ENCODE measurements at regions not wholly inside any gene's neighbourhood (a gene's known extent, or its start where the extent isn't known, plus 50 kb on each side); places are given as distances from the start of the nearest gene placed in this dataset.

DNA sequence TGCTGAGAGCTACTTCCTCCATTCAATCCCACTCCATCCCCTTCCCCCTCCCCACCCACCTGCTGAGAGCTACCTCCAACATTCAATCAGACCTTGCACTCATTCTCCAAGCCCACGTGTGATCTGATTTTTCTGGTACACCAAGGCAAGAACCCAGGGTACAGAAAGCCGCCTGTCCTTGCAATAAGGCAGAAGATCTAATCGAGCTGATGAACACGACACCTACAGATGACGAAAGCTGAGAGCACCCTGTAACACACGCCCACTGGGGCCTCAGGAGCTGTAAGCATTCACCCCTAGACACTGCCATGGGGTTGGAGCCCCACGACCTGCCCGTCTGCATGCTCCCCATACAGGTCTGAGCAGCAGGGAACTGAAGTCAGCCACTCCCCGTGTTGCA, 58.3 kb downstream of the TRIML1 start:
- DNase-seq: no peak

DNA sequence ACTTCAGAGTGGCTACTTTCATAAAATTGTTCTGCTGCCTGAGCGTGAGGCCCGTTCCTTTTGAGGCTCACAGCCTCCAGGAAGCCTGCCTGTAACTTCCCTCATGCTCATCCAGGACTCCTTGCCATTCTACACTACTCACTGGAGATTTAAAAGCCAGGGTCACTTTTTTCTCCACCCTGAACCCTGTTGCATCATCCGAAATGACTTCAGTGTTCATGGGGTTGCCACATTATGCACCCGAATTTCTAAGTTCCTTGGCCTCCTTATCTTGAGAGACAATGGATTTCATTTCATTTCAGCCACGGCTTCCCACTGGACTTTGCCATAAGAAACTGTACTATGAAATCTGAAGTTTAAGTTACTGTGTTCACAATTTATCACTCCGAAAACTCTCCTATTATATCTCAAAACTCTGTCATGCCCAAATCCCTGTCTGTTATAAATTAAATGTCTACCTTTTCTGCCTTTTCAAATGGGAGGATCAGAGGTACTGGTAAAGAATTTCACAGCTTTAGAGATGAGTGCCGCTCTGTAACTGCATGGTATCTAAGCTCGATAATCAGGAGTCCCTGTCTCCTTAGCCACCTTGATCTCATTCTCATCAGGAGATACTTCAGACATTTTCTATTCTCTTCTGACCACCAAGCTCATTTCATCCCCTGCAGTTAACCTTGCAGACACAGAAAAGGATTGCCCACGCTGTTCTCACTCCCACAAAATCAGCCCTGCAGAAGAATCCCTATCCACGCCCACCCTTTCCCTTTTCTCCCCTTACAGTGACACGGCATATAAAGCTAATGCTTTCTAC, 59.9 kb downstream of the TRIML1 start:
- DNase-seq: no peak

DNA sequence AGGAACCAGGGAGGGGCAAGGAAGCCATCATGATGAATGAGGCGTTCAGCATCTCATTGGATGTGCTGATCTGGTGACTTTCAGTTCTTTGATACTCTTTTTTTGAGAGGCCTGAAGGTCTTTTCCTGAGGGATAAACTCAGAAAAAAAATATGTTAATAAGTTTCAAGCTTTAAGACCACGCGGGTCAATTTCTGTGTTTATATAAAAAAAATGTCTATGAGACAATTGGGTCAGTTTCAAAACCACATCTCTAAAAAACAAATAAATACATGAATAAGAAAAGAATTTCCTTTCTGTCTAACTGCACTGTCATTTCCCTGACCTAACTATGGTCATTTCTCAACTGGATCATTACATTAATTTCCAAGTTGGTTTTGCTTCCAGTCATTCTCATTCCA, 62.6 kb downstream of the TRIML1 start:
- DNase-seq: no peak

DNA sequence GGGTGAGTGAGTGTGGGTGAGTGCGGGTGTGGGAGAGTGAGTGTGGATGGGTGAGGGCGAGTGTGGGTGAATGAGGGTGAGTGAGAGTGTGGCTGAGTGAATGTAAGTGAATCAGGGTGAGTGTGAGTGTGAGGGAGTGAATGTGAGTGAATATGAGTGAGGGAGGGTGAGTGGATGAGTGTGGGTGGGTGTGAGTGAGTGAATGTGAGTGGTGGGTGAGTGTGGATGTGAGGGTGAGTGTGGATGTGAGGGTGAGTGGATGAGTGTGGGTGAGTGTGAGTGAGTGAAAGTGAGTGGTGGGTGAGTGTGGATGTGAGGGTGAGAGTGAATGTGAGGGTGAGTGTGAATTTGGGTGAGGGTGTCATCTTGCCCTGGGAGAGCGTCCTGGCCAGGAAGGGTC, 67.5 kb downstream of the TRIML1 start:
- DNase-seq: no peak

DNA sequence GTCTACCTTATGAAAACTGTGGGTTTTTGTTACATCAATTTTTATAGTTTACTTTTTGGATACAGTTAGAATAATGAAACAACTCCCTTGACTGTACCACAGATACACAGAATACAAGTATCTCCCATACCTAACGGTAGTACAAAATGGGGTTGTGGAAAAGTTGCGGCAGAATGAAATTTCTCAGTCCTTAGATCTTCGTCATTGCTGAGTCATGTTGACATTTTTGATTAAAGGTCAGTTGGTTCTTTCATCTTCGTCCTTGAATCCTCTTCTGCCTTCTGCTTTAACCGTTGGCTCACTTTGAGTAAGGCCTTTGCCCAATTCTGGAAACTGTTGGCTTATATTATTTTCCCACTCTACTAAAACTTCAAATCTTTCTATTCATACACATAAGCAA, 75.6 kb downstream of the TRIML1 start:
- no peak for DNase-seq

DNA sequence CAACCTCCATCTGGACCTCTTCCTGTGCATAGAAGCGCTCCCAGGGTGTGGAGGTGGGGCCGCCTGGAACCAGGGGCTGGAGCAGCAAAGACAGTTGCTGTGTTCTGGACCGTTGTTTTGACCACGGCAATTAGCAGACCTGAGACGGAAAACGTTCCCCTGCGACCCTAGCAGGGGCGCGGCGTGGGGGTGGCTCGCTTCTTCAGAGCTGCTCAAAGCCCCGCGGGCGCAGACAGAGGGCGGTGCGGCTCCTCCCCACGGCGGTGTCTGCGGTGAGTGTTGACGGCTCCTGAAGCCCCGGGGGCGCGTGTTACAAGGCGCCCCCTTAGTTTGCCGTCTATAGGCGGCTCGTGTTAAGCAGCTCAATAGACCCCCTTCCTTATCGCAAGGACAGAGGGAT, 79.2 kb downstream of the TRIML1 start:
- DNase-seq: no peak

DNA sequence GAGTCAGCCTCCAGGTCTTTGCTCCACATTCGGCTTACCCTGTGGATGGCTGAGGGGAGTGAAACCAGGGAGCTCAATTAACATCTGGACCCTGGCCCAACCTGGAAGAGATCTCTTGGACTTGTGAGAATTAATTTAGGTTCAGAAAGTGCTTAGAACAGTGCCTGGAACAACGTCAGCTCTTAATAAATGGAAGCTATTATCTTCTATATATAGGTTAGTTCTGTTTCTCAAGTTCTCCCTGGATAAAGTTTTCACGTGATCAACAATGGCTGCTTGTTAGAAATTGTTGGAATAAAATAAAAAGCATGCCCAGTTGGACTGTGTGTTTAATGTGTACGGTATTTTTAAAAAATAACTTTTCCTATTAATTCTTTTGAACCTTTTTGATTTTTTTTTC, 80.8 kb downstream of the TRIML1 start:
- no peak for DNase-seq

DNA sequence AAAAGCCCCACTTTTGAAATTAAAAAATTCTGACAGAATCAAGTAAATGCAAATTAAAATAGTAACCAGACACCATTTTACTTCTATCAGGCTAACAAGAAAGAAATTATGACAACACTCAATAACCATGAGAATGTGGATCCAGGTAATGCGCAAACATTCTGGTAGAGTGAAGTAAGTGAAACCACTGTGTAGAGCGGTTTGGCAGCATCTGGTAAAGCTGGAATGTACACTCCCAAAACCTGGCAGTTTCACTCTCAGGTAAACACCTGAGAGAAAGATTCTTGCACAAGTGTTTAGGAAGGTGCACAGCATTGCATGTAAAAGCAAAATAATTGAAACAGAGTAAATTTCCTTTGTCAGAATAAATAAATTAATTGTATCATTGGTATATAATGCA, 81.8 kb downstream of the TRIML1 start:
- DNase-seq: no peak

DNA sequence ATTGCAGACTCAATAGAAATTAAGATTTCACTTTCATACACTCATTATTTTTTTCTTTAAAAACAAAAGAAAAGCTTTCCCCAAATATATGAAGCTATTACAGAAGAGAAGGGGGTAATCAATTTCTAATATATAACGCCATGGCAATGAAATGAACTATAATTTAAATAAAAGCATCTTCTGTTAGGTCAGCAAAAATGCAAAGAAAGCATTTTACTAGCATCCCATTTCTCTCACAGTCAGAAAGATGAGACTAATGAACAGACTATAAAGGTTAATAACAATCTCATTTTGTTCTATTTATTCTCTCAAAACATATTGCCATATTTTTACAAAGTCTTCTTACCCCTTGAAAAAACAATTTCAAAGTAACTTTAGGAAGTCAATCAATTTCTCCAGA, 89.0 kb downstream of the TRIML1 start:
- no peak for DNase-seq

DNA sequence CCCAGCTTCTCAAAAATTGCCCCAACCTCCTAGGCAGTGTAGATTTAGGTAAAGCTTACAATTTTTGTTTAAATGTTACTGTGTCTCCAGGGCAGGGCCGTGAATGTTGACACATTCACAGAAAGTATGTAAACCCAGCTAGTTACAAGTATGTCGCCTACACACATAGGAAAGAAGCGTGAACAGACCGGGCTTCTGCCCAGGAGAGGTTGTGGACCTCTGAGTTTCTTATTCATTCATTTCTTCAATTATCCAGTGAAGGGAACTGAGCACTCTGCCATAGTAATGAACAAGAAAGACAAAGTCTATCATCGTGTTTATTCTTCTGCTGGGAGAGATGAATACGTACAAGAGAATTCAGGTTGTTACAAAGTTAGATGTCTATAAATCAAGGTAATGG, 93.2 kb downstream of the TRIML1 start:
- DNase-seq: no peak

DNA sequence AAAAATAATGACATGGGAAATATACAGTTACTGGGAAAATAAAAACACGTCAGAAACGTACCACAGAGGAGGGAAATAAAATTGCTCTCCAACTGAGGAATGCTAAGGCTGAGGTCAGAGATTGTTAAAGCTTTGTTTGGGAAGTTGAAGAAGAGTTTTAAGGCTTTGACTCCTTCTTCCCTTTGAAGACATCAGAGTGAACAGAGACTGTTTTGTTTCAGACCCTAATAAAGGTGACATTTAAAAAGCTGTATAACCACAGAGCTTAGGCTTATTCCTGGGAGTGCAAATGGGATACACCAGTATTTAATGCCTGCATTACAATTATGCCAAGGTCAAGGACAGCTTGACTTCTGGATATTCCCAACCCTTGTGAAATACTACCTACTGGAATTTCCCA, 102.8 kb downstream of the TRIML1 start:
- DNase-seq: no peak

DNA sequence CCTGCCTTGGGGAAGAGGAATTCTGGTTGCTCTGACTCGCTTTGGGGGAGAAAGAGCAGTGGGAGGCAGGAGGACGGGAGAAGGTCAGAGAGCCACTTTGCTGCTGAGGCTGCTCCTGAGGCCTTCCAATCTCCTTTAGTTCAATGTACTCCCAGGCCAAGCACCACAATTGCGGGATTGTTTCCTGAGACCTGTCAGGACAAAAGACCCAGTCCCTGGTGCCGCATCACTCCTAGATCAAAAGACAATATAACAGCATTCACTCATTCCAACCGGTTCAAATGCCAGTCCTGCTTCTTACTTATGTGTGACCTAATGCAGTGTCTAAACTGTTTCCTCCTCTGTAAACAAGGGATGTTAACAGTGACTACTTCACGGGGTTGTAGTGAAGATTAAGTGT, 106.4 kb downstream of the TRIML1 start:
- DNase-seq: no peak

DNA sequence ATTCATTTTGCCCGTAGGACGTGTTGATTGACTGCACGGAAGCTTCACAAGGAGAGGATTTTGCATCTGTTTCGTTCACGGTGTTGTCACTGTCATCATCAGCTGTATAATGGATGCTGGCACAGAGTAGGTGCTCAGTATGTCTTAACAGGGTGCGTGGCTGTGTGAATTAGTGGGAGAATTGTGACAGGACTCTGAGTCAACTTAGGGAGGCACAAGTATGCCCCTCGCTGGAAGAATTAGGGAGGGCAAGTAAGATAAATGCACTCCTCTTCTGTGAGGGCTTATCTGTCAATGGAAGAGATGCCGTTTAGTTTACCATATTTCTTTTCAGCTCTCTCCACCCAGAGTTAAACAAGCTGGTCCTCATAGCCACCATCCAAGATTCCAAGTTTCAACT, 107.2 kb downstream of the TRIML1 start:
- DNase-seq: no peak

DNA sequence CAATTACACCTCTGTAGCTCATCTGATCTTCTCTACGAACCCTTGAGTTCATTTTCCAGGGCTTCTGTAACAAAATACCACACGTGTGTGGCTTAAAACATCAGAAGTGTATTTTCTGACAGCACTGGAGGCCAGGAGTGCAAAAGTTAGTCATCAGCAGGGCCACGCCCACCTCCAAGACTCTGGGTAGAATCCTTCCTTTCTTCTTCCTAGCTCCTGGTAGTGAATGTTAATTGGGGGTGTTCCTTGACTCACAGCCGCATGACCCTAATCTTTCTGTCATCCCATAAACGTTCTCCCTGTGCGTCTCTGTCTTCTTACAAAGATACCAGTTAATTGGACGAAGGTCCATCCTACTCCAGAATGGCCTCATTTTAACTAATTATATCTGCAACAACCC, 115.0 kb downstream of the TRIML1 start:
- no peak for DNase-seq

DNA sequence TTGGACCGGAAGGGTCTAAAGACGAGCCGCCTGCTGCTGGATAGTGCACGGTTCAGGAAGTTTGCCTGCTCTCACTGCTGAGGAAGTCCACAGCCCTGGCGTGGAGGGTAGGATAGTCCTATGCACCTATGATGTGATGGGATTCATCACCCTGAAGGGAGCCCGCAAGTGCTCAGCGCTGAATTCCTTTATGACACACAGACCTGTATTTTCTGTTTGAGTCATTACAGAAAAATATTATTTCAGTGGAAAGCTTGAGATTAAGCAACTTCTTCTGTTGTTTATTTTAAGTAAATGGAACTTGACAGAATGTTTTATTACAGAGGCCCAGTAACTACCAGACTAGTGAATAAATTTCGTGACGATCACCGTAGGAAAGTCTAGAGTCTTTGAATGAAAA, 123.2 kb downstream of the TRIML1 start:
- no peak for DNase-seq

DNA sequence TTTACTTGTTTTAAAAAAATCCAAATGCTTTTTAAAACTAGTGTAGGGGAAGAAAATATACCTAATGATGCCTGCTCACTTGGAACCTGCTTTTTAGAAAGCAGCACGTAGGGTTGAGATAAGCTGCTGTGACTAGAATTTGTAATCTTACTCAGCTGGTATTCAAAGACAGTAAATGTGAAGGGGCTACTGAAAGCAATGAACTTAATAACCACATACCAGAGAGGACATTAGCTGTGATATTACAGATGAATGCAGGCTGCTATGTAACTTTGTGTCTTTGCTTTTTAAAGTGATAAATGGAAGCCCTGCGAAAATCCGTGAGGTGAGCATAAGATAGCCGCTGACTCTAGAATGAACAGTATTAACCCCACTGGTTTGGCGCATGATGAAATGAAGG, 124.1 kb downstream of the TRIML1 start:
- DNase-seq: no peak

DNA sequence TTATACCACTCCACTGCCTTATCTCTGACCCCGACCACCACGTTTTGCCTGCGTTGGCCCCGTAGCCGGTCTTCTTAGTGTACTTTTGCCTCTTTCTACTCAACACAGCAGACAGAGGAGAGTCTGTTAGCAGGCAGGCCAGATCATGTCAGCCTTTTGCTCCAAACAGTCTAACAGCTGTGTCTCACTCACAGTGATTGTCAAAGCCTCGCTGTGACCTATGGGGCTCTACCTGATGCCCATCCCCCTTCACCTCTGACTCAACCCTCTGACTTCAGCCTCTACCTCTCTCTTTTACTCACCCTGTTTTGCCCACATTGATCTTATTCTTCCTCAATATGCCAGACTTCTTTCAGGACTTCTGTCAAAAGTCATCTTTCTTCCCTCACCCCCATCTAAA, 127.1 kb downstream of the TRIML1 start:
- no peak for DNase-seq

DNA sequence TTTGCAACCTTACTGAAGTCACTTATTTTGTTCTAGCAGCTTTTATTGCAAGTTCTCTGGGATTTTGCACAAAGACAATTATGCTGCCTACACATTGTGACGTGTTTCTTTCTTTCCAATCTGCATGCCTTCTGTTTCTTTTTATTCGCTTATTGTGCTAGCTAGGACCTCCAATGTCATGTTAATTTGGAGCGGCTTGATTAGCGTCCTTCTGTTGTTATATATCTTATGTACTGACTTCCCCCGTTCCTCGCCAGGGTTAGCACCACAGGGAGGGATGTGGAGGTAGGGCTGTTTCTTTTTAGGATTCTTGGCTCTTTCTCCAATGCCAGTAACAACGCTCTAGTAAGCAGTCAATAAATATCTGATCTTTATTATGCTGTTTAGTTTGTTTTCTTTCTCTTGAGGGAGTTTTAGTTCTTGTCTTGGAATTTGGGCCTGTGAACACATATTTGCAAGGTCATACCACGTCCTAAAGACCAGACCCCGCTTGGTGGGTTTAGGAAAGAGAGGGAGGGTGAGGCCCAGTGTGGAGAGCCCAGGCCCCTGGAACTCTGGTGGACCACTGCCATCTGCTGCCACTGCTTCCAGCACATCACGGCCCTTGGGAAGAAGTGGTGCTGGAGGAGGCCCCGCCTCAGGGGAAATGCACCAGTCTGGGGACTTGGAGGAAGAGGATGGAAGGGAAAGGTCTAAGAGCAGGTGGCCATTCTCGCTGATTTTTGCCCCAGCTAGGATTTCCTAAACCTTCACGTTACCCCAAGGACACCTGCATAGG, 129.1 kb downstream of the TRIML1 start:
- DNase-seq: no peak

DNA sequence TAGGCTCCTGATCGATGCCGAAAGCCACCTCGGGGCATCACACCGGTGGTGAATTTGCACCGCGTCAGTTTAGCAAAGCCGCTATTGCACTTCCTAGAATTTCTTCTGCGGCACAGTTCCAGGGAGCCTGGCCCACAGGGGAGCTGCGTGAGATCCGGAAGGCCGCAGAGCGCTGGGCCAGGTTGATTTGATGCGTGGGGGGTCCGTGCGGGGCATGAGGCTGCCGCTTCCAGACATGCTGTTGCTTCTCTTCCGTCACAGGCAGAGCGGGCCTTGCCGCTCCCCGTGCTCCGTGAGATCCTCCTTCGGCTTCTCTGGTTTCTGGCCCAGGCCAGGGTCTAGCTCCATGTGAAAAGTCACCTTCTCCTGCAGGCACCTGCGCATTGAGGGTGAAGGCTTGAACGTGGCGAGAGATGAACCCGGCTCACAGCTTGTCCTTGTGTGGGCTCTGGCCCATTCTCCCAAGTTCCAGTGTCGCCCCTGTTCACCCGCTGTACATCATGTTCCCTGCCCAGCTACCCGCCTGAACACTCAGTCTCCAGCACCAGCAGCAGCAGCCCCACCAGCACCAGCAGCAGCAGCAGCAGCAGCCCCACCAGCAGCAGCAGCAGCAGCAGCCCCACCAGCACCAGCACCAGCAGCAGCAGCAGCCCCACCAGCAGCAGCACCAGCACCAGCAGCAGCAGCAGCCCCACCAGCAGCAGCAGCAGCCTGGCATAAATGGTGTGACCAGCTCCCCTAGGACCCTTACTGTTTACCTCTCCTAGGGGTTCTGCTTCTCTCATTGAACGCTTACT, 131.2 kb downstream of the TRIML1 start:
- DNase-seq: no peak

DNA sequence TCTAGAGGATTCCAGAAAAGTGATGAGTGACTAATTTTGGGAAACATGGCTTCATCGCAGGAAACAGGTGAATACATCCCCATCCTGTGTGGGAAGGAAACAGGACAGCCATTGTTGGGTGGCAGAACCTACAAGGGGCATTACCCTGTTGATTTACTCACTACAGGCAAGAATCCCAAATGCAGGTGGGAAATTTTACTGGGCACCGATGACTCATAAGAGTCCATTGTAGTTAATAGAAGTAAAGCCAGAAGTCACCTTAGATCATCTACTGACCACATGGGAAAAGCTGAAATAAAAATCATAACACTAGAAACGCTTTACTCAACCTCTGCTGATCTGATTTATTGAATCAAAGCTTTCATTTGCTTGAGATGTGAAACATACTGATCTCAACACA, 136.4 kb downstream of the TRIML1 start:
- DNase-seq: no peak

DNA sequence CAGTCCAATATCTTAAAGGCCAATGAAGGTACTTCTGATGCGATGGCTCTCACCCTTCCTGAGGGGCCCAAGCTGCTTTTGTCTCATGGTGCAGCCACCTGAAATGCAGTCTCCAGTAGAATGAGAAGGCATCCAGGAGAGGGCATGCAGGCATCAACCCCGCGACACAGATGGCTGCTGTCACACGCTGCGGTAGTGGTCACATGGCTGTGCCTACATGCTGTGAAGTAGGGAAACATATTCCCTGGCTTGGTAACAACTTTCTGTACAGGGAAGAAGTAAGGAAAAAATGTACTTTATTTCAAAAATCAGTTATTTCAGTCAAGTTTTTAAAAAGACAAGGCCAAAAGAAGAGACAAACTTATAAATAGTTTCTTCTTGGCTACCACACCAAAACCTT, 139.9 kb downstream of the TRIML1 start:
- DNase-seq: no peak

DNA sequence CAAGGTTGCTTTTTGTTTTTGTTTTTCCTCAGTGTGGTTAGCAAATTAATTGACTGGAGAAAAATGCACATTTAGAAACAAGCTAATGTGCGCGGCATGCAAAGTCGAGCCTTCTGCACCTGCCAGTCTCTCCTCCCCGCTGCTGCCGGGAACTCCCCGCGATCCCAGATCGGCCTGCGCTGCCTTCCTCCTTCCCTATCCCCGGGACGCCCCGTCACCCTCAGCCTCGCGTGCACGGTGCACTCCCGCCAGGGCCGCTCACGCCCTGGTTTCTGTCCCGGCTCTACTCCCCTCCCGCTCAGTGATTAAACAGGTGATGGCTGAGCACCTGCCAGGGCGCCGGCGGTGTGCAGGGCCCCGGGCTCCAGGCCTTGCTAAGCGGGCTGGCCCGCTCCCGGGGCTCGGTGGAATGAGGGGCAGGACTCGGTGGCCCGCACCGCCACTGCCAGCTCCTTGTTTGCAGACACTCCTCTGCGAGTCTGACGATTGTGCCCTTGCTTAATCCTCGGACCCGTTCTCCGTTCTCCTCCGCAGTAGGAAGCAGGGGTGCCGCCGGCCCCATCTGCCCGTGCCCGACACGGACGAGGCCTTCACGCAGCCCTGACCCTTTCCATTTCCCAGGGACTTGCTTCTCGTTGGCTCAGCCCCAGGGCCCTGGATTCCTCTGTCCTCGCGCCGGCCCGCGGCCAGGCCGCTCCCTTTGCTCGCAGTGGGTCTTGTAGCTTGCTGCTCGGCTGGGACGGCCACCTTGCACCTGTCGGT, 143.4 kb downstream of the TRIML1 start:
- no peak for DNase-seq

All from NCI-H1092 treated with DMSO at 0.1 percent for 48 hours (cell line).